Right renal cortex interstitium (tissue), 3 donors: ENCODE measurements at regions not wholly inside any gene's neighbourhood (a gene's known extent, or its start where the extent isn't known, plus 50 kb on each side); places are given as distances from the start of the nearest gene placed in this dataset.
"Not testable (repeated sequence)": the region's sequence is repeated elsewhere in the genome, so short reads cannot be mapped to it uniquely, and the experiment has no call there.

Source experiments
- DNase-seq, 3 donors: peaks; one replicate each; pipeline ENCODE4 v3.0.0-alpha.2; 2013; ENCODE audit warnings: low read depth in 3 of 3, low spot score in 2 of 3

DNA sequence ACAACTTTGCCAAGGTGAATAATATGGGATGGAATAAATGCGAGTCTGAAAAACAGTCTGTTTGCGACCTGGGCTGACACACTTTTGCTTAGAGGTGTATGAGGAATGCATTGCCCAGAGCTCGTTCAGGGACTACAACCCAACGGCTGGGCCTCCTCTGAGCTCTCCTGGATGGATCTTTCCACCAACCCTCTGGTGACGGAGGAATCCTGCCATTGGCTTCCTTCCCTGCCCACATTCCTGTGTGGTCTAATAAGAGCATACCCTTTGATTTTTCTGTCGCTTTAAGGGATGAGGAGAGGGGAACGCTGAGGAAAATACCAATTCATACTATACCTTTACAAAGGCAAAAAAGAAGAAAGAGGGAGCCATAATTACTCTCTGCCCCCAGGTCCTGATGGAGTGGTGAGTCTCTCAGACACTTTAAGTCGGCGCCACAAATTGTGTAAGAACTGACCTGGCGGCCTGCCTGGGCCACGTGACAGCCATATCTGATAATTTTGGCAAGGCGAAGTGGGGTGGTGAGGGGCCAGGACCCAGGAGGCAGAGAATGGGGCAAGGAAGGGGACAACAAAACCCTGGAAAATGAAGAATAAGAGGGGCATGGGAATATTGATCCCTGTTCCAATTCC is 265.2 kb upstream of the MSX2 start:
- DNase-seq, result no peak

DNA sequence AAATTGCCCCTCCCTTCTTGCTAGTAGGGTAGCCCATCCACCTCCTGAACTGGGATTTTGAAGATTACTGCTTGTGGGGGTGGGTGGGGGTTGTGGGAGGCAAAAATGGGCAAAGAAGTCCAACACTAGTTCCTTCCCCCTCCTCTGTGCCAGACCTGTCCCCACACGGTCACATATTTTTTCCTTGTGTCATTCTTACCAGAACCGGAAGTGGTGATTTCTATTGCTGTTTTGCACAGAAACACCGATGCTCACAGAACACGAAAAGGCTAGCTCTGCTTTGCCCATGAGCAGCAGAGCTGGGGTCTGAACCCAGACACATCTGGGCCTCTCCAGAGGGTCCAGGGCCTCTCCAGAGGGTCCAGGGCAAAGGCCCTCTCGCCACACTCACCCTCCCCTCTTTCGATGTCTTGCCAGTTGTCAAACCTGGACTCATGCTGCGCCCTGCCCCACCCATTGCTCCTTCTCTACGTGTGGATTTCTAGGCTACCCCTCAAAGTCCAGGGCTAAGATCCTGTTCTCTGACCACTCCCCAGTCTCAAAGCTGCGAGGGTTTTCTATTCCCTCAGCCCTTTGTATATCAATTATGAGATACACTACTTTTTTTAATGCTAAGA is 264.4 kb upstream of the MSX2 start:
- no peak for DNase-seq

DNA sequence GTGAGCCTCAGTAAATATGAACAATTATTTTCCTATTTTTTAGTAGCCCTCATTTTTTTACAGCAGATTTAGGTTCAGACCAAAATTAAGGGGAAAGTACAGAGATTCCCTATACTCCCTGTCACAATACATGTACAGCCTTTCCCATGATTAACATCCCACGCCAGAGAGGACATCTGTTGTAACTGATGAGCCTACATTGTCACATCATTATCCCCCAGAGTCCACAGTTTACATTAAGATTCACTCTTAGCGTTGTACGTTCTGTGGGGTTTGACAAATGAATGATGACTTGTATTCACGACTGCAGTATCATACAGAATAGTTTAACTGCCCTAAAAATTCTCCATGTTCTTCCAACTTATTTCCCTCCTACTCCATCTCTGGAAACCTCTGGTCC is 262.3 kb upstream of the MSX2 start:
- no peak for DNase-seq

DNA sequence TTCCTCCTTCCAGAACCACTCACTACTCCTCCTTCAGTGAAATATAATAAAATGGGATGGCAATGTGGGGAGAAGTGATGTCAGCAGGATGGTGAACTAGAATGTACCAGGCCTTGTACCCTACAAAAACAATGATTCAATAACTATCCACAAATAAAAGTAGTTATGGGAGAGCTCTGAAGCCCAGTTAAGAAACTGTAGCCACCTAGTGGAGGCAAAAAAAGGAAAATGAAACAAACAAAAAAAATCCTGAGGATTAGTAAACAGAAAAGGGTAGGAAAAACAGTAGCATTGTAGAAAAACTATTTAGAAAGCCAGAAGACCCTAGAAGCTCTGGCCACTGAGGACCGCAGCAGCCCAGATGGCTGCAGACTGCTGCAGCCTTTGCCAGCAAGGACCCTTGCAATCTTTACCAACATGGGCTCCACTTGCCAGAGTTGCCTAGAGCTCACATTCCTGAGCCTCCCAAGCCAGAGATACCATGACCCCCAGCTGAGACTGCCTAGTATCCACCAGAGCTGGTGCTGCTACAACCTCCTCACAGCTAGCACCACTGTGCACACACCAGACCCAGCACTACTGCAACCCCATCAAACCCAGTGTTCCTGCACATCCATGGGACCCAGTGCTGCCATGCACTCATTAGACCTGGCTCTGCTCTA is 259.7 kb upstream of the MSX2 start:
- no peak for DNase-seq

DNA sequence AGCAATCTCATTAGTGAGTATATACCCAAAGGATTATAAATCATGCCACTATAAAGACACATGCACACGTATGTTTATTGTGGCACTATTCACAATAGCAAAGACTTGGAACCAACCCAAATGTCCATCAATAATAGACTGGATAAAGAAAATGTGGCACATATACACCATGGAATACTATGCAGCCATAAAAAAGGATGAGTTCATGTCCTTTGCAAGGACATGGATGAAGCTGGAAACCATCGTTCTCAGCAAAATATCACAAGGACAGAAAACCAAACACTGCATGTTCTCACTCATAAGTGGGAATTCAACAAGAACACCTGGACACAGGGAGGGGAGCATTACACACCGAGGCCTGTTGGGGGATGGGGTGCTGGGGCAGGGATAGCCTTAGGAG is 252.9 kb upstream of the MSX2 start:
- DNase-seq, result not testable (repeated sequence)

GRCh38 chr5:174472956-174473355 is 251.4 kb upstream of the MSX2 start:
- no peak for DNase-seq

DNA sequence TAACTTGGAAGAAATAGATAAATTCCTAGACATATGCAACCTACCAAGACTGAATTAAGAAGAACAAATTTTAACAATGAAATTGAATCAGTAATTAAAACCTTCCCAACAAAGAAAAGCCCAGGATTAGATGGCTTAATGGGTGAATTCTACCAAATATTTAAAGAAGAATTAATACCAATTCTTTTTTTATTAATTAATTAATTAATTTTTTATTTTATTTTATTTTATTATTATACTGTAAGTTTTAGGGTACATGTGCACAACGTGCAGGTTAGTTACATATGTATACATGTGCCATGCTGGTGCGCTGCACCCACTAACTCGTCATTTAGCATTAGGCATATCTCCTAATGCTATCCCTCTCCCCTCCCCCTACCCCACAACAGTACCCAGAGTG is 248.4 kb upstream of the MSX2 start:
- DNase-seq, result not testable (repeated sequence)

DNA sequence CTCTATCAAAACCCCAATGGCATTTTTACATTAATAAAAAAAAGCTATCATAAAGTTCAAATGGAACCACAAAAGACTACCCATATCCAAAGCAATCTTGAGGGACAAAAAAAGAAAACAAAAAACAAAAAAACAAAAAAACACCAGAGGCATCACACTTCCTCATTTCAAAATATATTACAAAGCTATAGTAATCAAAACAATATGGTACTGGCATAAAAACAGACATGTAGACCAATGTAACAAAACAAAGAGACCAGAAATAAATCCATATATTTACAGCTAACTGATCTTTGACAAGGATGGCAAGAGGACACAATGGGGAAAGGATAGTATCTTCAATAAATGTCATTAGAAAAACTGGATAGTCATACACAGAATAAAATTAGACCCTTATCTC is 245.1 kb upstream of the MSX2 start:
- DNase-seq, result no peak

- DNase-seq, result no peak
Observed at GRCh38 chr5:174481737-174482136, 242.6 kb upstream of the MSX2 start.

GRCh38 chr5:174482607-174483024 is 241.8 kb upstream of the MSX2 start:
- DNase-seq, result no peak

DNA sequence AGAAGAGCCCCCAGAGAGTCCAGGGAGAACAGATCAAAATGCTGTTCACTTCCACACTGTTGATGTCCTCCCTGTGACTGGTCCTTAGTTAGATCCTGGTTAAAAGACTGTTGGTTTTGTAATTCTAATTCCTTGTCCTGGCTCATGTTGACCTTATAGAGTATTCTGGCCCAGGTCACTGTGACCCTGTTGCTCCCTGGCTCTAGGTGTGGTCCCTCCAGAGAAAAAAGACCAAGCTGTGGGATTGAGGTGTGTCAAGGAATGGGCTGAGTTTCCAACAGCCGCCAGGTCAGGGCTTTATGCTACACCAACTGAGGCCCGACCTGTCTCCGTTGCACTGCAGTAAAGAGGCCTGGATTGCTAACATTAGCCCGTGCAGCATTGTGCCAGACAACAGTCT is 241.0 kb upstream of the MSX2 start:
- no peak for DNase-seq

- no peak for DNase-seq
Observed at GRCh38 chr5:174489215-174489614, 235.2 kb upstream of the MSX2 start.

- DNase-seq, result no peak
Observed at GRCh38 chr5:174489920-174490597, 234.3 kb upstream of the MSX2 start.

- no peak for DNase-seq
Observed at GRCh38 chr5:174490728-174491127, 233.7 kb upstream of the MSX2 start.

- no peak for DNase-seq
Observed at GRCh38 chr5:174491265-174491664, 233.1 kb upstream of the MSX2 start.

GRCh38 chr5:174491761-174492350 is 232.5 kb upstream of the MSX2 start:
- DNase-seq, result no peak

- no peak for DNase-seq
Observed at GRCh38 chr5:174493530-174493929, 230.9 kb upstream of the MSX2 start.

DNA sequence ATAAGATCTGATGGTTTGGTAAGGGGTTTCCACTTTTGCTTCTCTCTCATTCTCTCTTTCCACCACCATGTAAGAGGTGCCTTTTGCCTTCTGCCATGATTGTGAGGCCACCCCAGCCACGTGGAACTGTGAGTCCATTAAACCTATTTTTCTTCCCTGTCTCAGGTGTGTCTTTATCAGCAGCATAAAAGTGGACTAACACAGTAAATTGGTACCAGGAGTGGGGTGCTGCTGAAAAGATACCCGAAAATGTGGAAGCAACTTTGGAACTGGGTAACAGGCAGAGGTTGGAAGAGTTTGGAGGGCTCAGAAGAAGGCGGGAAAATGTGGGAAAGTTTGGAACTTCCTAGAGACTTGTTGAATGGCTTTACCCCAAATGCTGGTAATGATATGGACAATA is 226.4 kb upstream of the MSX2 start:
- not testable (repeated sequence) for DNase-seq

DNA sequence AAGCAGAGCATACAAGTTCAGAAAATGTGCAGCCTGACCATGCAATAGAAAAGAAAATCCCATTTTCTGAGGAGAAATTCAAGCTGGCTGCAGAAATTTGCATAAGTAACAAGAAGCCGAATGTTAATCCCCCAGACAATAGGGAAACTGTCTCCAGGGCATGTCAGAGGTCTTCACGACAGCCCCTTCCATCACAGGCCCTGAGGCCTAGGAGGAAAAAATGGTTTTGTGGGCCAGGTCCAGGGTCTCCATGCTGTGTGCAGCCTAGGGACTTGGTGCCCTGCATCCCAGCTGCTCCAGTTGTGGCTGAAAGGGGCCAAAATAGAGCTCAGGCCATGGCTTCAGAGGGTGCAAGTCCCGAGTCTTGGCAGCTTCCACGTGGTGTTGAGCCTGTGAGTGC is 225.8 kb upstream of the MSX2 start:
- DNase-seq, result not testable (repeated sequence)

GRCh38 chr5:174500636-174501035 is 223.7 kb upstream of the MSX2 start:
- no peak for DNase-seq

GRCh38 chr5:174501461-174502069 is 222.8 kb upstream of the MSX2 start:
- DNase-seq, result no peak
